Muscle of arm (tissue), 1 donor: ENCODE measurements at regions not wholly inside any gene's neighbourhood (a gene's known extent, or its start where the extent isn't known, plus 50 kb on each side); places are given as distances from the start of the nearest gene placed in this dataset.

Source experiments
- DNase-seq: peaks from one replicate; pipeline ENCODE4 v3.0.0-alpha.2; 2013

DNA sequence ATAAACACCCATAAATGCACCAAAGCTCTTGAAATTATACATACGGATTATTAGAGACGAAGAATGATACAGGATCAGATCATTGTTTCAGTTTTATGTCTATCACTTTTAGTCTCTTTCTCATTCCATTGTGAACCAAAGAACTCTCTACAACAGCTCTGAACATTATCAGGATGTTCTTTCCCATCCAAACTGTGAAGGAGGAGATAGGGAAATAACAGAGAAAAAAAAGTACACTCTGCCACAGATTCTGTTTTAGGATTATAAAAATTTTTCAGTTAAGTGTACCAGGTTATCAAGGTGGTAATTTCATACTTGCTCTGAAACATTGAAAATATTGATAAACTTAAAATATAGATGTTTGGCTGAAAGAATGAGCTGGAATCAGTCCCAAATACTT is 270.9 kb downstream of the MZT1 start:
- DNase-seq = no peak

DNA sequence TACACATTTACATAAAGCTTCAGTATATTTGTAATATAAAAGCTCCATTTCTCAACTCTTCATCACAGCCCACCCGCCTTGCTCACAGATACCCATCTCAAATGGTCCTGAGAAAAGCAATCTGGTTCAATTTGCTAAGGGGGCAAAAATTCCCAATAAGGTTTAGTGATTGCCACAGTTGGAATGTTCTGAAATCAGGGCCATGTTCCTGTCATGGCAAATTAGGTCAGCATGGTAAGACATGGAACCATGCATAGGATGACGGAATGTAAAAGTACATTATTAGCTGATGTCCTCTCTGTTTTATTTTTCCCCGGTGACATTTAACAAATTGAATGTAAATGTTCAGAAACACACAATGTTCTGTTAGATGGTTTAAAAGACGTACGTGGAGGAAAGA is 274.3 kb downstream of the MZT1 start:
- DNase-seq = no peak

DNA sequence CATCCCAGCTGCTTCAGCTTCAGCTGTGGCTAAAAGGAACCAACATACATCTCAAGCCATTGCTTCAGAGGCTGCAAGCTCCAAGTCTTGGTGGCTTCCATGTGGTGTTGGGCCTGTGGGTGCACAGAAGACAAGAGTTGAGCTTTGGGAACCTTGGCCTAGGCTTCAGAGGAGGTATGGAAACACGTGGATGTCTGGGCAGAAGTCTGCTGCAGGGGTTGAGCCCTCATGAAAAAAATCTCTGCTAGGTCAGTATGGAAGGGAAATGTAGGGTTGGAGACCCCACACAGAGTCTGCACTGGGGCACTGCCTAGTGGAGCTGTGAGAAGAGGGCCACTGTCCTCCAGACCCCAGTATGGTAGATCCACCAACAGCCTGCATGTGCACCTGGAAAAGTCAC is 279.3 kb downstream of the MZT1 start:
- no peak for DNase-seq

DNA sequence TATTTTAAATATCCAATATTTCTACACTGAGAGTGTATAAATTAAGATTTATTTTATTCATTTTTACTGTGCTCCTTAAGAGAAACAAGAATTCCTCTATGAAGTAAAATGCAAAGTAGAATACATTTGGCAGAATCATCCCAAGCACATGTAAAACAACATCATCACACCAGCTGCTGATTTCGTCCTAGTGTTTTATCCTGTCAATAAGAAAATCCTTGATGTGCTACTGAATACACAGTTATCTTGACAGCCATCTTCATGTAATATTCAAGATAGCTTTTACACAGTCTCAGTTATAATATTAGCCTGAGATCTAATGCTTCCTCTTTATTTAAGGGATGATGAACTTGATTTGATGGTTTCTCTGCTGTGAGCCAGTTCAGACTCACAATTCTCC is 282.4 kb downstream of the MZT1 start:
- DNase-seq = no peak

DNA sequence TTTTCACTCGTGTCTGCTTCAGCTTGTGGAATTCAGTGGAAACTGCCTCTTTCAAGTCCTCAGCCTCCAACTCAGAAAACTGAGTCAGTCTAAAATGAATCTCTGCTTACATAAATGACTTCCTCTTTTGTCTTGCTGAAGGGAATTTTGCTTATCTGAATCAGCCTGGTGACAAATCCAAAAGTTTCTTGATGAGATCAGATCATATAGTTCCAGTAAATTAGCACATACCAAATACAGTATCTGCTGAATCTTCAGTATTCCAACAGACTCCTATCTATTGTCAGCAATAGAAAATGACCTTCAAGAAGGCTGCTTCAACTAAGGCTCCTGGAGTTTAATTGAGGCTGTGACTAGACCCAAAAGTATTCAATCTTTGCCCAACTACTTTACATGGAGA is 290.0 kb downstream of the MZT1 start:
- no peak for DNase-seq

DNA sequence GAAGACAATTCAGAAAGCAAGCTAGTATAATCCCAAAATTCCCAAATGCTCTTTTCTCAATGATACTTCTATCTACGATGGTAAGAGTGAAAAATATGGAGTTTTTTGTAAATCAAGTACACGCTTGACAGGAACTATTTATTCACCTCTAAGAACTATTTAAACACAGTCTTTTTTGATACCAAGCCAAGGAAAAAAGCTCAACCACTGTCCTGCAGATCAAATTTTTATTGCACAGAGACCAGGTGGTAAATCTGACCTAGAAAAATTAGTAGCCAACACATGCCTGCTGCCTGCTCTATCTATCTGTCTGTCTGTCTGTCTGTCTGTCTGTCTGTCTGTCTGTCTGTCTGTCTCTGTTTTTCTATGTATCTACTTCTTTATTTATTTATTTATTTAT is 292.2 kb downstream of the MZT1 start:
- no peak for DNase-seq

DNA sequence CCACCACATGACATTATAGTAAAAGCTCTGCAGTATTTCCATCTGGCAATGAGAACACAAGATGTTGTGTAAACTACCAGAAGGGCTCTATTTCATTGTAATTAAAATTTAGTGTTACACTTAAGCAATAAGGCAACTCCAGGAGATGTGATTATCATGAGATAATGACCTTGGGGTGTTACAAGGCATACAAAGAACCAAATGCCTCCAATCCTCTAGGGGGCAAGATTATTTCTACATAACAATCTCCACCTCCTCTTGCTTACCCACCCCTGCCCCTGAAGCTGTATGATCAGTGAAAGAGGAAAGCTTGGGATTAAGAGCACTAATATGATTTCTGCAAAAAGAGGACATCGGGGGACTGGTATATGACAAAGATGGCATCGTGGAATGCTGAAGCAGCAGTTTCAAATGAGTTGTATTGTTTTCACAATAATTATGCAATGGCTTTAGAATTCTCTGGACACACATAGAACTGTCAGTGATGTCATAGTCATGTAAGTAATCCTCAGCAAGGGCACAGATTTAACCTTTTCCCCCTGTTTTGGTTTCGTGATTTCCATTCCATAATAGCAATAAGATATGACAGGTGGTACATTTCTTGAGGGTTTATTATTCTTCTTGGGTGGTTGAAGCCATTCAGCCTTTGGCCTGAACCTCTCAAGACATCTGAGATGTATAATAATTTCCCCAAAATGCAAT is 295.3 kb downstream of the MZT1 start:
- no peak for DNase-seq

DNA sequence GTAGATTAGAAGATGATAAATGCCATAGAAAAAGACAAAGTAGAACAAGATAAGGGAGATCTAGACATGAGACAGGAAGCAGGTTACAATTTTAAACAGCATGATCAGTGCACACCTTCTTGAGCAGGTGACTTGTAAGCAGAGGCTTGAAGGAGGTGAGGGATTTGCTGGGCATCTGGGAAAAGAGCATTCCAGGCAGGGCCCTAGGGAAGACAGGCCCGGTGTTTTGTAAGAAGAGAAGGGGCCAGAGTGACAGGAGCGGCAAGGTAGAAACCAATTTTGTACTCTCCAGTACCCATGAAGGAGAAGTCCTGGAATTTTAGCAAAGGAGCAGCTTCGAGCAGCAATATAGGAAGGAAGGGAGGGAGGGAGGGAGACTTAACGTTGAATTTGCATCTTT is 296.5 kb downstream of the MZT1 start:
- no peak for DNase-seq

DNA sequence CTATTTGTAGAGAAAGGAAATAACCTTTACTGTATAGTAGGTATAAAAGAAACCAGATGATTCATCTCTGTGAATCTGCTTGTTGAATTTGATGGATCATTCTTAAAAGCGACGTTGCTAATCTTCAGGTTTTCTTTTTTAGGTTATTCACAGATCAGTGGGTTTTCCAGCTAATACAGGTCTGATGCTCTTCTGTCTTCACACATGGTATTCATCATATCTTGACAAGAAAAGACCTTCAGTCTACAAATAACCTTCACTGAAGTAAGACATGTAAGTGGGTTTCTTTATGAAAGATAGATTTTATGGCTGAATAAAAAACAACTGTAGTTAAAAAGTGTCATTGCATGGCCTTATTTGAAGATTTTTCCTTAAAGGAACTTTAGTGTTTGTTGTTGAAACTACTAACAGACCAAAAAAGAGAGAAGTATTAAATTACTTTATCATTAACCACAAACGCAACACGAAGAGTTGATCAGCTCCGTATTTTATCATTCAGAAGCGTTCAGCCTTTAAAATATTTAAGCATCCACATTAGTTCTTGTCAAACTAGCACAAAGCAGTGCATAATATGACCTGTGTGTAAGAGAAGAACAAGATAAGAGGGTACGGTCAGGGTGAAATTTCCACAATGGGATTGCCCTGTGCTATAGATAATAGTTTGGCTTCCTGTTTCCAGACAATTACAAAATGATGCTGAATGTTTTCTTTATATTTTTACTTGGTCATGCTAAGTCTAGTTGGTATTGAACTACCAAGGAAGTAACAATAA is 299.5 kb downstream of the MZT1 start:
- DNase-seq = no peak

DNA sequence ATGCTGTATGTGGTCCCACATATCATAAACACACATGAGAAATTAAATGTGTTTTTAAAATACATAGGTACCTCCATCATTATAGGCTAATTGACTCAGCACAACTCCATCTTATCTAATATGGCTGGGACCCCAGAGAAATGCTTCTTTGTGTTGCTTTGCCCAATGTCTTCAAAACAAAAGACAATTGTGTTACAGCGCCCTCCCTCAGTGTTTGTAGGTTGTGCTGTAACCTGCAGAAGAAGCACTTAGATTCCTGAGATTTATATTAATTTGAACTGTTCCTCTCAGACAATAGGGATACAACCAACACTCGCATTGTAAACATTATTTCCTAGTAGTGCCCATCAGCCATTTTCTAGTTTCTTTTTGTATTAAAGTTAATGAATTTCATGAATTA is 303.4 kb downstream of the MZT1 start:
- DNase-seq = no peak

DNA sequence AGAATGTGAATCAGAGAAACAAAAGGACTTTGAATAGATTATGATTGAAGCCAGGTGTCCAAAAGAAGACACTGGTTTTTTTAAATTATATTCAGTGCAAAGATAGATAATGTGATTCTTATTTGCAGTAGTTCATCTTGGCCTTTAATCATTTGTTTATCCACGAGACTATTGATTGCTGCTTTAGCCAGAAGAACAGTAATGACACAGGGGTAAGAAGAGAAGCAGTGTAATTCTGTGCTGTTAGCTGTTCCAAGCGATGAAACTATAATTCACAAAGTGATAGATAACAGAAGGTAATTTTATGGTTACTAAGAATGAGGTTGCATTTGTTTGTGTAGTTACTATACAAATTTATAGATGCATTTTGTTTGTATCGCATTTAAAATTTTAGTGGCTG is 311.6 kb downstream of the MZT1 start:
- DNase-seq = no peak

DNA sequence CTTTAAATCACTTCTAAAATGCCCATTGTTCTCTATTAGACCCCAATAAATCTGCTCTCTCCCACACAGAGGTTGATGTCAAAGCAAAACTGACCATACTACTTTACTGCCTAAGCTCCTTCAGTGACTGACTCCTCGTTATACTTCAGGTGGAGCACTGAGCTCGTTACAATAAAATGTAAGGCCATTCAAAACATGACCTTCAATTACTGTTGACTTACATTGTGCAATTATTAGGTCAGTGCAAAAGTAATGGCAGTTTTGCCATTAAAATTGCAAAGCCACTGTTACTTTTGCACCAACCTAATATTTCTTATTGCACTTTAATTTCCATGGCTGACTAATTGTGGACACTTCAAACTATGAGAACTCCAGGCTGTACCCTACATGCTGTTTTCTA is 314.9 kb downstream of the MZT1 start:
- DNase-seq = no peak

DNA sequence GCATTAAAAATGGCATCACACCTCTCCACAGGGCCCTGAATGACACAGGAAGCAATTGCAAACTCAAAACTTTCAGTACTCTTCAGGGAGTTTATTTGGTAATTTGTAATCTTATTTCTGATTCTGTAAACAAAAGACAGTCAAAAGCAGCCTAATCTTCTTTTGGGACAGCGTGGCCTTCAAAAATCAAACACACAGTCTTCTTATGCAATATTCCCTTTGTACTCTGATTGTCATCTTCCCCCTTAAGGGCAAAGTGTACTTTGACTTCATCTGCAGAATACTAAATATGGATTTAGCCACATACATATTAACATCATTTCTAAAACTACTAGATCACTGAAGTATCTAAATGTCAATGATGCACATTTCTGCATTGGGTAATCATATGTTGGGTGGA is 322.0 kb downstream of the MZT1 start:
- DNase-seq = no peak

DNA sequence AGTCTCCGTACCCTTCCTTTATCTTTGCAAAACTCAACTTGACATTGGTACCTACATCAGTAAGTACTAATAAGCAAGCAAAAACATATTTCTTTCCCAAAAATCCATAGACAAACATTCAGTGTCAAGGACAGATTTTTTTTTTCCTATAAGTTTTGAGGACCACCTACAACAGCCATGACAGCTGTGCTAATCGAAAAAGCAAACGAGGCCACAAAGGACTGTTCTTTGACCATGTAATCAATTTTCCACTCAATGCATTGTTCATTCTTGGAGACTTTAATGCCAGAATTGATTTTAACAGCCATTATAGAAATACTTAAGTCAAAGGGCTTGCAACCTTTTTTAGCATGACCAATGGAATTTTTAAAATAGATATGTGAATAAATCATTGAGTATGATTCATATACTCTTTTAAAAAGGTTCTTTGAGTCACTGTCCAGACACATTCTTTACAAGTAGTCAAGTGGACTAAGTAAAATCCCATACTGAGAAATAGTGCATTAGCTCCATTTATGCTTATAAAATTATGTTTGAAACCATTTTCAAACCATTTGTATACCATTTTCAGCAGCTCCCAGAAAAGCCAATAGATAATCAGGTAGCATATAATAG is 323.9 kb downstream of the MZT1 start:
- no peak for DNase-seq

DNA sequence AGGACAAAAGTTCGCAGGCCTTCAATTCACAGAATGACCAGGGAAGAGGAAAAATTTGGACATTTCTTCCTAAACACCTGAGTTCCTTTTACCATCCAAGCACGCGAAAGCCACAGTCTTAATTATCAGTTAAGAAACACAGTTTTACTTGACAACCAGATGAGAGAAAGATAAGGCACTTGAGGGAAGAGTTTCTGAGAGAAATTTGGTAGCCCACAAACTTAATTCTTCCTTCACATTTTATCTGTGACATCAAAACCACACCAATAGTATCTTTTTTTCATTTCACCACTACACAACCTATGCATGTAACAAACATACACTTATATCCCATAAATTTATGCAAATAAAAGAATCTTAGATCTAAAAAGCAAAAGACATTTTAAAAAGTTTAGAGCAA is 326.6 kb downstream of the MZT1 start:
- no peak for DNase-seq

DNA sequence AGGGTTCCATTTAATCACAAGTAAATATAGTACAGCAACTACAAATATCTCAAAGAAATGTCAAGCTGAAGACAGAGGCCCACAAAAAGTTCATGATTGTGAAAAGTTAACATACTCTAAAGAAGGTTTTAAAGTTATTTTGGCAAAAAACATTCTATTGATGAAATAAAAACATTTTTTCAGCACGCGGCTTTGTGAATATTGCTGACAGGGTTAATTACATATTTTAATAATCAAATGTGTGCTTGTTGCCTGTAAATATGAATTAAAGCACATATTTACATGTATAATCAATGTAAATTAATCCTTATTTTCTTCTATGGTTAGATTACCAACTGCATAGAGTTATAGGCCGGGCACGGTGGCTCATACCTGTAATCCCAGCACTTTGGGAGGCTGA is 328.1 kb downstream of the MZT1 start:
- DNase-seq = no peak

DNA sequence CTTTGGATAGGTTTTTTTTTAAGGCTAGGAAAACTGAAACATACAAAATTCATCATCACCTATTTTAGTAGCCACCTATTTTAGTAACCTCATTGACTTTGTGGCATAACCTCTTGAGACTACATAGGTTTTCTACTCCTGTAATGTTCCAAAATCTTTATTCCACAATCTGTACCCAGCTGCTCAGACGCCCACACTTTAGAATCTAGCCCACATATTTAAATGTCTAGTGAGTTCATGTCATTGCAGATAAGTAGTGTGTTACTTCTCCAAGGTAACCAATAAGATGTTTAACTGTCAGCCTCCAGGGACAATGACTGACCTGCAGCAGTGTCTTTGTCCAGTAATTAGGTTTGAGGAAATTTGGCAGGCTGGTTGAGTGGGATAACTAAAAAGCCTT is 330.2 kb downstream of the MZT1 start:
- no peak for DNase-seq

DNA sequence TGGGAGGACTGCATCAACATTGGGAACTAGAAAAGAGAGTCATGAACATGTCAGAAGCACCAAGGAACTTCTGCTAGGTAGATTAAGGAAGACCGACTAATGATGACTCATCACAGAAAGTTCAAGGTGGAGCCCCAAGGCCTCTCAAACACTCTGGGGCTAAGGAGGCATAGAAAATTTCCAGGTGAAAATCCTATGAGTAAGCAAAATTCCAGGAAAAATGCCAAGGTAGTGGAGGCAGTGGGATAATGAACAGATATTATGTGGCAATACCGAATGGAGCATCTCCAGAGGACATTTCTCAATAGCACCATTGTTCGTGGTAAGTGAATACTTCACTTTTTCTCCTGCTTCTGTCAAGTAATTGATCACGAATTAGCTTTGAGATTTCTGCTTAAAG is 336.5 kb downstream of the MZT1 start:
- no peak for DNase-seq

DNA sequence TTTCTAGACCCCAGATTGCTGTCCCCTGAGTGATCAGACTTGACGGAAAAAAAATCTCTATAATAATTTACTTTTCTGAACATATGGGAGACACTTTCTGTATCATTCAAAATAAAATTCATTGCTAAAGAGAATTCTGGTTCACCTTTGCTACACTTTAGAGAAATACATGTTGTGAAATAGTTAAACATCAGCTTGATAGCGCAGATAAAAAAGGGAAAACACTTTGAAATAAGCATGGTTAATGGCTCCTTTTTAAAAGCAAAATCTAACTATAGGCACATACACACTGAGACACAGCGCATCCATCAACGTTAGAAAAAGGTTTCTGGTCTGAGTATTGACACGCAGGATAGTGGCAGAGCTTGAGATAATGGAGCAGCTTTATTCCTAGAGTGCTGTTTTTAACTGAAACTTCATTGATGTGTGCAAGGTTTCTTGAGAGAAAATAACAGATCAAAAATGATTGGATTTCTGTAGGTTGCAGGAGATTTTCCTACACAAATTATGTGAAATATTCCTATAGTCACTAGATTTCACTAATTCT is 341.2 kb downstream of the MZT1 start:
- DNase-seq = no peak

DNA sequence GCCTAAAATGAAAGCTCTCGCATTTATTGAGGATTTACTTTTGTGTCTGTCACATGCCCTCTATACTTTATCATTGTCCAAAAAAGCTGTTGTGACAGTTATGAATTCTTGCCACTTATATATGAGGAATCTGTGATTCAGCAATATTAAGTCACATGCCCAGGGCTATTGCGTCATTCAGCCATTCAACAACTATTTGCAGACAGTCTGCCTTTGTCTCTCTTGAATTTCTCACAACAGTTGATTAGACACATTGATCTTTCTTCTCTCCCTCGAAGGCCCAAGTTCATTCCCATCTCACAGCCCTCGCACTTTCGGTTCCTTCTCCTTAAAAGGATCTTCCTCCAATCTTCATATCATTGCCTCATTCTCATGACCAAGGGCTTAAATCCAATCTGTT is 342.6 kb downstream of the MZT1 start:
- DNase-seq = no peak

DNA sequence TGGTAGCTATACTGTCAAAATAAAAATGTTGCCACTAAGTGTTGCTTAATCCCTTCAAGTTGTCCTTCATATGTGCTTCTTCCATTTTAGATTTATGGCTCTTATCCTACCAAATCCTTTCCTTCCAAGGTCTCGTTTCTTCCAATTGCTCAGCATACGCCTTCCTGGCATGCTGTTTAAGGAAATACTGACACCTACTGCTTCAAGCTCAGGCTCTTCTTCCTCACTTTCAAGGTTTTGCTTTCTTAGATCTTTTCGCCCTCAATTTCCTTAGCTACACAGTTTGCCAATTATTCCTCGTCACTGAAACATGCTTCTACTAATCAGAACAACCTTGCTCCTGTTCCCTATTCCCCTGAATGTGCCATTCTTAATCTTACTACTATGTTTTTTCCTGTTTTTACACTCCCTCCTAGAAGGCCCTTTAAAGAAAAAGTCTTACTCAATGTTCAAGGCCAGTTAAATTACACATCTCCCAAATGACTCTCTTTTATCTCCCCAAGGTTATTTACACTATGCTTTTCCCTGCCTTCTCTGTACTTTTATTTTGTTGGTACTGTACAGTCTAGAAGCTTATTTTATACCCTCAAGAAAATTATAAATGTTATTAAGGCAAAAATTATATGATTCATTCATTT is 343.1 kb downstream of the MZT1 start:
- peak; percentile 1 for DNase-seq

DNA sequence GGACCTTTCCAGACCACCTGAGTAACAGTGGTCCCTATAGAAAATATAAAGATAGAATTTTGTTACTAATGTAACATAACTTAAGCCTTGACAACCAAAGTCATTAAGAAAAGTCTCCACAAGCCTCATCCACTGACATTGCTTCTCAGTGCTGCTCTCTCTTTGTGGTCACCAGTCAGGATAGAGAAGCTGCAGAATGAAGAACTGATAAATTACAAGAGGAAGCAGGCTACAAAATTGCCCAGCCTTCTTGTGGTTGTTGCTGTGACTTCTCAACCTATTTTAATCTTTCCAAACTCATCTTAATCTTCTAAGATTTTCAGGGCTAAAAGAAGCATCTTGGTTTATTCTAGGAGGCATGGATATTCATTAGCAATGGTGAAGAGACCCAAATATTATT is 343.8 kb downstream of the MZT1 start:
- no peak for DNase-seq

DNA sequence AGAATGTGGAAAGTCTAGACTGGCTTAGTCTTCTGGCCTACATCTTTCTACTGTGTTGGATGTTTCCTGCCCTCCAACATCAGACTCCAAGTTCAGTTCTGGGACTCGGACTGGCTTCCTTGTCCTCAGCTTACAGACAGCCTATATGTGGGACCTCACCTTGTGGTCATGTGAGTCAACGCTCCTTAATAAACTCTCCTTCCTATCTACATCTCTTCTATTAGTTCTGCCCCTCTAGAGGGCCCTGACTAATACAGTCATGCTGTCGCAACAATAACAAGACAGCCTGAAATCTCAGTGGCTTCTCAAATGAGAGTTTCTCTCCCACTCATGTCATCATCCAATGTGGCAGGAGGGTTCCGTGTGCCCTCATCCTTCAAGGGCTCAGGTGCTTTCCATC is 347.8 kb downstream of the MZT1 start:
- DNase-seq = no peak
